ENCODE measurements at regions not wholly inside any gene's neighbourhood (a gene's known extent, or its start where the extent isn't known, plus 50 kb on each side); places are given as distances from the start of the nearest gene placed in this dataset.
A peak's percentile ranks its signal among the peaks of the same experiment; 100 is the strongest.
"Not testable (repeated sequence)": the region's sequence is repeated elsewhere in the genome, so short reads cannot be mapped to it uniquely, and the experiment has no call there.

DNA sequence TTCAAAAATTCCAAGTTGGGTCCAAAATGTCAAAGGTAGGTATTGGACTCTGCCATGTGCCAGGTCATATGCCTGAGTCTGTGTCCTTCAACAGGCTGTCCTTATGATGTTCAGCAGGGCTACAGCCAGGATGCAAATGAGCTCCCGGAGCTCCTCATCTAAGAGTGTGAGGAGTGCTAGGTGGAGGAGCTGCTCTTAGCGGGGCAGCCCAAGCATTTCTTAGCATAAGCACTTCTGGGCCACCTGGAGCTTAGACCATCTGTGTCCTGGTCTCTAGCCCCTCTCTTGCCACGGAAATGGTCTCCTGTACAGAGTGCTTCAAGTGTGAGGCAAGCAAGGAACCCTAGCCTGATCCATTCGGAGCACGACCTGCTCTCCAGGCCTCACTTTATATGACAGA is 64.6 kb upstream of the PRR23C start:
- no peaks in the 10 kb centered on the region for H3K27me3 ChIP-seq (ENCODE audit: control insufficient read depth, insufficient read depth, low read length)
- H3K9ac ChIP-seq (ENCODE audit: low read length in 3 of 3), result no peak overlapping the region
- H3K36me3 ChIP-seq (ENCODE audit: control insufficient read depth in 2 of 3, insufficient read depth in 3 of 3, low read length in 3 of 3), result no peaks in the 10 kb centered on the region
- peak in 1 of 5 donors; percentile 15 for DNase-seq
- FAIRE-seq, result no peak
- no peaks in the 10 kb centered on the region for H3K4me1 ChIP-seq (ENCODE audit: control insufficient read depth in 2 of 3, insufficient read depth in 2 of 3, low read depth in 1 of 3, low read length in 3 of 3)
- no peaks in the 10 kb centered on the region for H3K9me3 ChIP-seq (ENCODE audit: control insufficient read depth in 2 of 3, insufficient read depth in 1 of 3, low read length in 3 of 3)
- H3K27ac ChIP-seq (ENCODE audit: low read depth in 2 of 2, low read length in 2 of 2), result no peak overlapping the region
- no peak overlapping the region for H3K4me3 ChIP-seq (ENCODE audit: low read length in 3 of 3)
- intact Hi-C loops (cut with DNase I), result loop anchor here (10.0 kb wide), 1 partner anchor 216 kb away; no protein-coding TSS in a partner anchor
- TF ChIP-seq, protein P1, sequence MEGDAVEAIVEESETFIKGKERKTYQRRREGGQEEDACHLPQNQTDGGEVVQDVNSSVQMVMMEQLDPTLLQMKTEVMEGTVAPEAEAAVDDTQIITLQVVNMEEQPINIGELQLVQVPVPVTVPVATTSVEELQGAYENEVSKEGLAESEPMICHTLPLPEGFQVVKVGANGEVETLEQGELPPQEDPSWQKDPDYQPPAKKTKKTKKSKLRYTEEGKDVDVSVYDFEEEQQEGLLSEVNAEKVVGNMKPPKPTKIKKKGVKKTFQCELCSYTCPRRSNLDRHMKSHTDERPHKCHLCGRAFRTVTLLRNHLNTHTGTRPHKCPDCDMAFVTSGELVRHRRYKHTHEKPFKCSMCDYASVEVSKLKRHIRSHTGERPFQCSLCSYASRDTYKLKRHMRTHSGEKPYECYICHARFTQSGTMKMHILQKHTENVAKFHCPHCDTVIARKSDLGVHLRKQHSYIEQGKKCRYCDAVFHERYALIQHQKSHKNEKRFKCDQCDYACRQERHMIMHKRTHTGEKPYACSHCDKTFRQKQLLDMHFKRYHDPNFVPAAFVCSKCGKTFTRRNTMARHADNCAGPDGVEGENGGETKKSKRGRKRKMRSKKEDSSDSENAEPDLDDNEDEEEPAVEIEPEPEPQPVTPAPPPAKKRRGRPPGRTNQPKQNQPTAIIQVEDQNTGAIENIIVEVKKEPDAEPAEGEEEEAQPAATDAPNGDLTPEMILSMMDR (IDR thresholded peaks at IDR 0.05; ENCODE audit: borderline replicate concordance, extremely low read depth, insufficient read depth), result no peak

DNA sequence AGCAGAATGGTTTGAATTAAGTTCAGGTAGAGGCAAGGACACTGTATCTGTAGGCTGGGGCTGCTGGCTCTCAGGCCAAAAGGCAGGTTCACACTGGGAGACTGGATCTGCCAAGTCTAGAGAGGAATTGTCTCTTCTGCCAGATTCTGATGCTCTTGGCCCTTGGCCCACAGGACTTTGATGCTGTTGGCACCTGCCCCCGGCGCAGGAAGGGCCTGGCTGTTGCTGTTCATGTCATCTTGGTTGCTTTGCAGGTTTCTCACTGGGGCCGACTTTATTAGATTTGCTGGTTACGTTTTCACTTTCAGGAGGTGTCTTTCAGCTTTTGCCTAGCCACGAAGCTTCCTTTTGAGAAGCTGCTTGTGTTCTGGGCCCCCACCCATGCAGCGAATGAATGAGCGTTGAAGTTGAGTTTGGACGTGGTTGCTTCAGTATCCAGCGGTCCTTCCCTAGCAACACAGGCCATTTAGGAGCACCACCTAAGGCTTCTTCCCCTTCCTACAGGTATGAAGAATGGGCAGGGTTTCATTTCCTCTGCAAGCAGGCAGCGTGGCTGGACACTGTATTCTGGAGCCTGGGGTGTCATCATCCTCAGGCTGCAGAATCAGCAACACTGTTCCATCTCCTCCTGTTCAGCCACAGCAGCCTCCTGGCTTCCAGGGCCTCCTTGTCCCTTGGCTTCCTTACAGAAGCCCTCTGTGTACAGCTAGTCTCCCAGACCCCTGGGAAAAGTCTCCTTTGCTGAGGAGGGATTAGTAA is 65.6 kb upstream of the PRR23C start:
- TF ChIP-seq, protein P1 (IDR thresholded peaks at IDR 0.05; ENCODE audit: borderline replicate concordance, extremely low read depth, insufficient read depth), result no peak
- no peaks in the 10 kb centered on the region for H3K27me3 ChIP-seq (ENCODE audit: control insufficient read depth, insufficient read depth, low read length)
- no peaks in the 10 kb centered on the region for H3K36me3 ChIP-seq (ENCODE audit: control insufficient read depth in 2 of 3, insufficient read depth in 3 of 3, low read length in 3 of 3)
- H3K9ac ChIP-seq (ENCODE audit: low read length in 3 of 3), result no peak overlapping the region
- FAIRE-seq (no peak), DNase-seq (peak in 2 of 5 donors; percentile 2 to 15)
- no peaks in the 10 kb centered on the region for H3K9me3 ChIP-seq (ENCODE audit: control insufficient read depth in 2 of 3, insufficient read depth in 1 of 3, low read length in 3 of 3)
- no peak overlapping the region for H3K27ac ChIP-seq (ENCODE audit: low read depth in 2 of 2, low read length in 2 of 2)
- H3K4me1 ChIP-seq (ENCODE audit: control insufficient read depth in 2 of 3, insufficient read depth in 2 of 3, low read depth in 1 of 3, low read length in 3 of 3), result no peaks in the 10 kb centered on the region
- intact Hi-C loops (cut with DNase I), result no loop called here
- H3K4me3 ChIP-seq (ENCODE audit: low read length in 3 of 3), result no peak overlapping the region

DNA sequence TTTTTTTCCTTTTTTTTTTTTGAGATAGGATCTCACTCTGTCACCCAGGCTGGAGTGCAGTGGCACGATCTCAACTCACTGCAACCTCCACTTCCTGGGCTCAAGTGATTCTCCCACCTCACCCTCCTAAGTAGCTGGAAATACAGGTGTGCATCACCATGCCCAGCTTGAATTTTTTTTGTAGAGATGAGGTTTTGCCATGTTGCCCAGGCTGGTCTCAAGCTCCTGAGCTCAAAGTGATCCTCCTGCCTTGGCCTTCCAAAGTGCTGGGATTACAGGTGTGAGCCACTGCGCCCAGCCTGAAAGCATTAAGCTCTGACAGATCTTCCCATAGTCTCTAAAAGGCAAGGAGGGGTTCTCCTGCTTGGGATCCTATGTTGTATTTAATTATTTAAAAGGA is 66.2 kb upstream of the PRR23C start:
- H3K9ac ChIP-seq (ENCODE audit: low read length in 3 of 3); FAIRE-seq; H3K27me3 ChIP-seq (ENCODE audit: control insufficient read depth, insufficient read depth, low read length); H3K36me3 ChIP-seq (ENCODE audit: control insufficient read depth in 2 of 3, insufficient read depth in 3 of 3, low read length in 3 of 3); H3K9me3 ChIP-seq (ENCODE audit: control insufficient read depth in 2 of 3, insufficient read depth in 1 of 3, low read length in 3 of 3); H3K4me3 ChIP-seq (ENCODE audit: low read length in 3 of 3); DNase-seq; H3K4me1 ChIP-seq (ENCODE audit: control insufficient read depth in 2 of 3, insufficient read depth in 2 of 3, low read depth in 1 of 3, low read length in 3 of 3); intact Hi-C loops (cut with DNase I); H3K27ac ChIP-seq (ENCODE audit: low read depth in 2 of 2, low read length in 2 of 2): not testable (repeated sequence)

- TF ChIP-seq, protein P1 (IDR thresholded peaks at IDR 0.05; ENCODE audit: borderline replicate concordance, extremely low read depth, insufficient read depth), result peak; percentile 47
- DNase-seq (peak in 4 of 5 donors; percentile 70 to 75 (median 72)), FAIRE-seq (no peak)
- no peak overlapping the region for H3K27ac ChIP-seq (ENCODE audit: low read depth in 2 of 2, low read length in 2 of 2)
- H3K9ac ChIP-seq (ENCODE audit: low read length in 3 of 3), result no peak overlapping the region
- intact Hi-C loops (cut with DNase I), result no loop called here
- no peaks in the 10 kb centered on the region for H3K27me3 ChIP-seq (ENCODE audit: control insufficient read depth, insufficient read depth, low read length)
- no peak overlapping the region for H3K4me3 ChIP-seq (ENCODE audit: low read length in 3 of 3)
- no peaks in the 10 kb centered on the region for H3K9me3 ChIP-seq (ENCODE audit: control insufficient read depth in 2 of 3, insufficient read depth in 1 of 3, low read length in 3 of 3)
- no peaks in the 10 kb centered on the region for H3K36me3 ChIP-seq (ENCODE audit: control insufficient read depth in 2 of 3, insufficient read depth in 3 of 3, low read length in 3 of 3)
- no peaks in the 10 kb centered on the region for H3K4me1 ChIP-seq (ENCODE audit: control insufficient read depth in 2 of 3, insufficient read depth in 2 of 3, low read depth in 1 of 3, low read length in 3 of 3)
Measured at GRCh38 chr3:139111392-139112229, 66.9 kb upstream of the PRR23C start.

Data from kidney (tissue), 13 donors.